T-helper 9 cell (primary cell): ENCODE measurements at regions not wholly inside any gene's neighbourhood (a gene's known extent, or its start where the extent isn't known, plus 50 kb on each side); places are given as distances from the start of the nearest gene placed in this dataset.

ENCODE experiments used
- DNase-seq: peaks from one replicate; pipeline ENCODE4 v3.0.0-alpha.2; 2020

- DNase-seq, result no peak
Observed at GRCh38 chr2:6640621-6641015, 225.1 kb downstream of the CMPK2 start.

GRCh38 chr2:6641956-6642355 is 223.8 kb downstream of the CMPK2 start:
- DNase-seq, result no peak

GRCh38 chr2:6644261-6644660 is 221.4 kb downstream of the CMPK2 start:
- no peak for DNase-seq

GRCh38 chr2:6645004-6645403 is 220.7 kb downstream of the CMPK2 start:
- no peak for DNase-seq

GRCh38 chr2:6645672-6646071 is 220.0 kb downstream of the CMPK2 start:
- no peak for DNase-seq

- no peak for DNase-seq
Observed at GRCh38 chr2:6647046-6647445, 218.7 kb downstream of the CMPK2 start.

GRCh38 chr2:6648596-6649247 is 217.0 kb downstream of the CMPK2 start:
- DNase-seq, result no peak

GRCh38 chr2:6650311-6650710 is 215.4 kb downstream of the CMPK2 start:
- no peak for DNase-seq

- DNase-seq, result no peak
Observed at GRCh38 chr2:6652251-6652650, 213.5 kb downstream of the CMPK2 start.

- no peak for DNase-seq
Observed at GRCh38 chr2:6653281-6653750, 212.4 kb downstream of the CMPK2 start.

- no peak for DNase-seq
Observed at GRCh38 chr2:6654279-6654678, 211.4 kb downstream of the CMPK2 start.

- DNase-seq, result no peak
Observed at GRCh38 chr2:6656633-6657032, 209.1 kb downstream of the CMPK2 start.

- no peak for DNase-seq
Observed at GRCh38 chr2:6657136-6657535, 208.6 kb downstream of the CMPK2 start.

- DNase-seq, result no peak
Observed at GRCh38 chr2:6657855-6658254, 207.9 kb downstream of the CMPK2 start.

- DNase-seq, result no peak
Observed at GRCh38 chr2:6664332-6665061, 201.2 kb downstream of the CMPK2 start.

GRCh38 chr2:6665093-6666045 is 200.3 kb downstream of the CMPK2 start:
- no peak for DNase-seq

- DNase-seq, result no peak
Observed at GRCh38 chr2:6667326-6667725, 198.4 kb downstream of the CMPK2 start.

- DNase-seq, result no peak
Observed at GRCh38 chr2:6671913-6672312, 193.8 kb downstream of the CMPK2 start.

GRCh38 chr2:6674381-6674780 is 191.3 kb downstream of the CMPK2 start:
- no peak for DNase-seq

GRCh38 chr2:6675791-6676190 is 189.9 kb downstream of the CMPK2 start:
- no peak for DNase-seq

- no peak for DNase-seq
Observed at GRCh38 chr2:6676241-6676640, 189.5 kb downstream of the CMPK2 start.

GRCh38 chr2:6676776-6677175 is 188.9 kb downstream of the CMPK2 start:
- no peak for DNase-seq

- no peak for DNase-seq
Observed at GRCh38 chr2:6679471-6679870, 186.2 kb downstream of the CMPK2 start.
